GM12875 (cell line): ENCODE measurements at regions not wholly inside any gene's neighbourhood (a gene's known extent, or its start where the extent isn't known, plus 50 kb on each side); places are given as distances from the start of the nearest gene placed in this dataset.

Source experiments
- H3K4me3 ChIP-seq: one replicate; pipeline ENCODE4 v1.5.1; 2011; ENCODE audit warnings: low read depth, low read length, control low read depth
- CTCF ChIP-seq: IDR thresholded peaks from 2 replicates; pipeline ENCODE4 v1.5.1; 2011; ENCODE audit warnings: low read depth, mild to moderate bottlenecking, control low read depth, inconsistent platforms, low read length, moderate library complexity, borderline replicate concordance; ENCODE audit not compliant: insufficient read depth

GRCh38 chr9:97801180-97801579 lies 51.8 kb upstream of the FOXE1 start:
- H3K4me3 ChIP-seq, result no peak overlapping the region
- no peak for TF ChIP-seq CTCF

GRCh38 chr9:97802276-97802675 lies 50.8 kb upstream of the FOXE1 start:
- no peak overlapping the region for H3K4me3 ChIP-seq
- no peak for TF ChIP-seq CTCF

- TF ChIP-seq CTCF, result no peak
- peak overlapping the region; percentile 59 for H3K4me3 ChIP-seq
These were observed 49.6 kb upstream of the FOXE1 start for GRCh38 chr9:97803167-97804058.
